ENCODE measurements at regions not wholly inside any gene's neighbourhood (a gene's known extent, or its start where the extent isn't known, plus 50 kb on each side); places are given as distances from the start of the nearest gene placed in this dataset.
"Not testable (repeated sequence)": the region's sequence is repeated elsewhere in the genome, so short reads cannot be mapped to it uniquely, and the experiment has no call there.

GRCh38 chr15:35179739-35180138, 94.6 kb upstream of the NANOGP8 start:
- intact Hi-C loops (cut with DNase I) = no loop called here
- Histone ChIP-seq H3K4me1 (no peaks in the 10 kb centered on the region), H3K9me3 (no peaks in the 10 kb centered on the region), H3K4me3 (no peak overlapping the region), H3K27me3 (ENCODE audit: insufficient read depth in 3 of 3, low read length in 2 of 3) (no peaks in the 10 kb centered on the region), H3K27ac (no peak overlapping the region), H3K36me3 (ENCODE audit: insufficient read depth in 1 of 2, low read depth in 1 of 2) (no peaks in the 10 kb centered on the region)
- no peak for TF ChIP-seq CTCF (IDR thresholded peaks at IDR 0.05)
- WGBS, 3 donors = 71 to 75% (median 73%) methylated on average over 3 of the region's 3 CpGs
- ATAC-seq (no peak), DNase-seq (no peak)

- ATAC-seq; H3K4me1 ChIP-seq; H3K27ac ChIP-seq; H3K4me3 ChIP-seq; intact Hi-C loops (cut with DNase I); H3K9me3 ChIP-seq; DNase-seq; H3K36me3 ChIP-seq (ENCODE audit: insufficient read depth in 1 of 2, low read depth in 1 of 2); H3K27me3 ChIP-seq (ENCODE audit: insufficient read depth in 3 of 3, low read length in 2 of 3): not testable (repeated sequence)
- 83 to 89% (median 87%) methylated on average over 1 of the region's 1 CpG for WGBS, 3 donors
These were observed 93.1 kb upstream of the NANOGP8 start for GRCh38 chr15:35178186-35178585.

GRCh38 chr15:35174948-35175347, 89.9 kb upstream of the NANOGP8 start:
- DNase-seq (no peak), ATAC-seq (no peak)
- no peaks in the 10 kb centered on the region for H3K4me1 ChIP-seq
- no peak overlapping the region for H3K4me3 ChIP-seq
- H3K27me3 ChIP-seq (ENCODE audit: insufficient read depth in 3 of 3, low read length in 2 of 3) = no peaks in the 10 kb centered on the region
- no peak for TF ChIP-seq CTCF (IDR thresholded peaks at IDR 0.05)
- H3K27ac ChIP-seq = no peak overlapping the region
- 62 to 73% (median 67%) methylated on average over 3 of the region's 3 CpGs for WGBS, 3 donors
- H3K36me3 ChIP-seq (ENCODE audit: insufficient read depth in 1 of 2, low read depth in 1 of 2) = no peaks in the 10 kb centered on the region
- no peaks in the 10 kb centered on the region for H3K9me3 ChIP-seq
- intact Hi-C loops (cut with DNase I) = no loop called here

GRCh38 chr15:35173444-35174118, 88.5 kb upstream of the NANOGP8 start:
- 67 to 82% (median 80%) methylated on average over 4 of the region's 4 CpGs for WGBS, 3 donors
- Histone ChIP-seq H3K4me3 (no peak overlapping the region), H3K36me3 (ENCODE audit: insufficient read depth in 1 of 2, low read depth in 1 of 2) (no peaks in the 10 kb centered on the region), H3K4me1 (no peaks in the 10 kb centered on the region), H3K27ac (no peak overlapping the region), H3K9me3 (no peaks in the 10 kb centered on the region), H3K27me3 (ENCODE audit: insufficient read depth in 3 of 3, low read length in 2 of 3) (no peaks in the 10 kb centered on the region)
- intact Hi-C loops (cut with DNase I) = no loop called here
- DNase-seq (no peak), ATAC-seq (no peak)
- TF ChIP-seq CTCF (IDR thresholded peaks at IDR 0.05) = no peak

- no peaks in the 10 kb centered on the region for H3K9me3 ChIP-seq
- H3K36me3 ChIP-seq (ENCODE audit: insufficient read depth in 1 of 2, low read depth in 1 of 2) = no peaks in the 10 kb centered on the region
- no peak for ATAC-seq
- DNase-seq = no peak
- no peak for TF ChIP-seq CTCF (IDR thresholded peaks at IDR 0.05)
- intact Hi-C loops (cut with DNase I) = no loop called here
- H3K4me1 ChIP-seq = no peaks in the 10 kb centered on the region
- 81 to 86% (median 84%) methylated on average over 3 of the region's 3 CpGs for WGBS, 3 donors
- no peak overlapping the region for H3K4me3 ChIP-seq
- no peak overlapping the region for H3K27ac ChIP-seq
- no peaks in the 10 kb centered on the region for H3K27me3 ChIP-seq (ENCODE audit: insufficient read depth in 3 of 3, low read length in 2 of 3)
These were observed 85.1 kb upstream of the NANOGP8 start for GRCh38 chr15:35170207-35170606.

Data from psoas muscle (tissue), 7 donors.